ENCODE measurements at regions not wholly inside any gene's neighbourhood (a gene's known extent, or its start where the extent isn't known, plus 50 kb on each side); places are given as distances from the start of the nearest gene placed in this dataset.
A peak's percentile ranks its signal among the peaks of the same experiment; 100 is the strongest.
"Not testable (repeated sequence)": the region's sequence is repeated elsewhere in the genome, so short reads cannot be mapped to it uniquely, and the experiment has no call there.

GRCh38 chr5:81823736-81824135, 72.8 kb upstream of the SSBP2 start:
- DNase-seq = not testable (repeated sequence)

- no peak for DNase-seq
These were observed 70.0 kb upstream of the SSBP2 start for GRCh38 chr5:81820863-81821262.

GRCh38 chr5:81820318-81820636, 69.4 kb upstream of the SSBP2 start:
- no peak for DNase-seq

- DNase-seq = peak; percentile 22
These were observed 68.8 kb upstream of the SSBP2 start for GRCh38 chr5:81819556-81820317.

- no peak for DNase-seq
These were observed 67.1 kb upstream of the SSBP2 start for GRCh38 chr5:81817980-81818379.

GRCh38 chr5:81817086-81817485, 66.2 kb upstream of the SSBP2 start:
- no peak for DNase-seq

- no peak for DNase-seq
These were observed 64.4 kb upstream of the SSBP2 start for GRCh38 chr5:81815321-81815720.

- DNase-seq = no peak
These were observed 57.2 kb upstream of the SSBP2 start for GRCh38 chr5:81808106-81808505.

- DNase-seq = peak; percentile 33
These were observed 54.2 kb upstream of the SSBP2 start for GRCh38 chr5:81805086-81805485.

- DNase-seq = no peak
These were observed 52.9 kb upstream of the SSBP2 start for GRCh38 chr5:81803812-81804211.

- no peak for DNase-seq
These were observed 51.7 kb upstream of the SSBP2 start for GRCh38 chr5:81802625-81803024.

- no peak for DNase-seq
These were observed 51.1 kb upstream of the SSBP2 start for GRCh38 chr5:81802020-81802419.

GRCh38 chr5:81800797-81801196, 49.9 kb upstream of the SSBP2 start:
- DNase-seq = no peak

Data from NCI-H2029 (cell line).